Cardiac muscle cell (in vitro differentiated cells and primary cell): ENCODE measurements at regions not wholly inside any gene's neighbourhood (a gene's known extent, or its start where the extent isn't known, plus 50 kb on each side); places are given as distances from the start of the nearest gene placed in this dataset.

Experiments used
- DNase-seq, 2 donors: peaks; one replicate each; pipeline versions ENCODE4 v3.0.0 to v3.0.0-alpha.2; 2010 to 2017; ENCODE audit warnings: low read depth in 1 of 2, low spot score in 1 of 2
- H3K27ac ChIP-seq: fragments of 200-600 bp; sonication (generic); 2 replicates; pipeline ENCODE4 v1.5.1; 2016
- H3K27me3 ChIP-seq: fragments of 200-600 bp; sonication (generic); 2 replicates; pipeline ENCODE4 v1.6.0; 2016; ENCODE audit warnings: control low read depth
- H3K36me3 ChIP-seq: fragments of 200-600 bp; sonication (generic); 2 replicates; pipeline ENCODE4 v1.5.1; 2016; ENCODE audit warnings: control low read depth
- H3K4me1 ChIP-seq: fragments of 200-600 bp; sonication (generic); 2 replicates; pipeline ENCODE4 v1.8.1; 2017; ENCODE audit warnings: low read depth, mild to moderate bottlenecking, mixed run types
- H3K4me3 ChIP-seq: fragments of 200-600 bp; sonication (generic); 2 replicates; pipeline ENCODE4 v1.5.1; 2016; ENCODE audit warnings: mild to moderate bottlenecking
- H3K9me3 ChIP-seq: fragments of 200-600 bp; sonication (generic); 2 replicates; pipeline ENCODE4 v1.5.1; 2017; ENCODE audit warnings: low read depth, mild to moderate bottlenecking, control low read depth
- TF ChIP-seq, protein P1 (sequence below): IDR thresholded peaks from 2 replicates; pipeline ENCODE4 v1.5.1; 2012; ENCODE audit warnings: low read depth, mild to moderate bottlenecking, low read length

DNA sequence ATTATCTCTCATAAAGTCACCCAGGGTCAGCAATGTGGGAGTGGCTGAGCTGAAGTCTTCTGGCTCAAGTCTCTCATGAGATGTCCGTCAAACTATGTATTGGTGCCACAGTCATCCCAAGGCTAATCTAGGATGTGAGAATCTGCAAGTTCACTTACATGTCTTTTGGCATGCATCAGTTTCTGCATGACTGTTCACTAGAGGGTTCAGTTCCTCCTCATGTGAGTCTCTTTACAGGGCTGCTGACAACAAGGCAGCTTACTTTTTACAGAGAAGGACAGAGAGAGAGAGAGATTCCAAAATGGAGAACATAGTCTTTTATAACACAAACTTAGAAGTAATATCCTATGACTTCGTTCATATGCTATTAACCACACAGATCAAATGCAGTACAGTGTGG is 328.8 kb upstream of the SLITRK1 start:
- no peaks in the 10 kb centered on the region for H3K27me3 ChIP-seq
- no peak for DNase-seq
- H3K4me3 ChIP-seq, result no peak overlapping the region
- no peaks in the 10 kb centered on the region for H3K36me3 ChIP-seq
- H3K4me1 ChIP-seq, result no peaks in the 10 kb centered on the region
- TF ChIP-seq, protein P1, sequence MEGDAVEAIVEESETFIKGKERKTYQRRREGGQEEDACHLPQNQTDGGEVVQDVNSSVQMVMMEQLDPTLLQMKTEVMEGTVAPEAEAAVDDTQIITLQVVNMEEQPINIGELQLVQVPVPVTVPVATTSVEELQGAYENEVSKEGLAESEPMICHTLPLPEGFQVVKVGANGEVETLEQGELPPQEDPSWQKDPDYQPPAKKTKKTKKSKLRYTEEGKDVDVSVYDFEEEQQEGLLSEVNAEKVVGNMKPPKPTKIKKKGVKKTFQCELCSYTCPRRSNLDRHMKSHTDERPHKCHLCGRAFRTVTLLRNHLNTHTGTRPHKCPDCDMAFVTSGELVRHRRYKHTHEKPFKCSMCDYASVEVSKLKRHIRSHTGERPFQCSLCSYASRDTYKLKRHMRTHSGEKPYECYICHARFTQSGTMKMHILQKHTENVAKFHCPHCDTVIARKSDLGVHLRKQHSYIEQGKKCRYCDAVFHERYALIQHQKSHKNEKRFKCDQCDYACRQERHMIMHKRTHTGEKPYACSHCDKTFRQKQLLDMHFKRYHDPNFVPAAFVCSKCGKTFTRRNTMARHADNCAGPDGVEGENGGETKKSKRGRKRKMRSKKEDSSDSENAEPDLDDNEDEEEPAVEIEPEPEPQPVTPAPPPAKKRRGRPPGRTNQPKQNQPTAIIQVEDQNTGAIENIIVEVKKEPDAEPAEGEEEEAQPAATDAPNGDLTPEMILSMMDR, result no peak
- H3K9me3 ChIP-seq, result no peaks in the 10 kb centered on the region
- H3K27ac ChIP-seq, result no peak overlapping the region

DNA sequence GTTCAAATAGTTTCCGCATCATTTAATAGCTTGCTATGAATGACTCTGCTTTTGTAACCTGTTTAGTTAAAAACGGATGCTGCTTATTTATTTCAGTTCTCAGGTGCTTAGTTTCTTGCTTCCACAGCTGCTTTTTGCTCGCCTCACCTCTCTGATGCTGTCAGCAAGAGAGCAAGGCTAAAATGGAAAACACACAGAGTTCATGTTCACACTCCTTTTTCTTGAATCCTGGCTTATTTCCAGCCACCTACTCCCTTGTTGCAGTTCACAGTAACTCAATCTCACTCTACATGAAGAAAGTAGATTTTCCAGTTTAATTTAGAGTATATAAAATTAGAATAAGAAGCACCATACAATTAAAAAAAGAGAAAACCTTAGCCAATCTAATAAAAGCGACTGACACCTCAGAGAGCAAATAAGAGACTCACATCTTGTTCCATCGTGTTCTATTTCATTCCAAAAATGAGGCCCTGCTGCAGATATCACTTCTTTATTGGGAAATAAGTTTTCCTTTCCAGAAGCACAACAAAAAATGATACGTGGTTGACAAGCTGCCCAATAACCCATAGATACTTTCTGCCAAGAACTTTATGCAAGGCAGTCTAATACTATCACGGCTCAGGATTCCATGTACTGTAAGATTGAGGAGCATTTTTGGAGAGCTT is 326.1 kb upstream of the SLITRK1 start:
- no peak overlapping the region for H3K4me3 ChIP-seq
- no peaks in the 10 kb centered on the region for H3K4me1 ChIP-seq
- no peak overlapping the region for H3K27ac ChIP-seq
- TF ChIP-seq, protein P1, result no peak
- H3K27me3 ChIP-seq, result no peaks in the 10 kb centered on the region
- no peaks in the 10 kb centered on the region for H3K36me3 ChIP-seq
- no peaks in the 10 kb centered on the region for H3K9me3 ChIP-seq
- peak in 1 of 2 donors; percentile 7 for DNase-seq

DNA sequence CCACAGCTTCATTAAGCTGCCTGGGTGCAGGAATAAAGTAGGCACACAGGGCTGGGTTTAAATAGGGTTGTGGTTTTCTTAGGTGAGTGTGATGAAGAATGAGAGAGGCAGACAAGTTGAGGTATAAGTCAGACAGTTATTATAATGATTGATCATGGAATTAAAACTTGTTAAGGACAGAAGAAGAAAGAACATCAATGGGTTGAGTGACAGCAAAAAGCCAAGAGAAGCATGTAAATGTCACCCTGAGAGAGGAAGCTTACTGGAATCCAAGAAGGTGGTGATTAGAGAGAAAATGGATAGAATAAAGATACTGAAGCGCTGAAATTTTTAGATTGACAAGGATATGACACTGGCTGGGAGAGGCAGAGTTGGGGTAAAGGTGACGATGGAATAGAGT is 325.2 kb upstream of the SLITRK1 start:
- no peak overlapping the region for H3K27ac ChIP-seq
- H3K9me3 ChIP-seq, result no peaks in the 10 kb centered on the region
- TF ChIP-seq, protein P1, result no peak
- no peaks in the 10 kb centered on the region for H3K27me3 ChIP-seq
- no peaks in the 10 kb centered on the region for H3K36me3 ChIP-seq
- no peak overlapping the region for H3K4me3 ChIP-seq
- no peaks in the 10 kb centered on the region for H3K4me1 ChIP-seq
- no peak for DNase-seq

DNA sequence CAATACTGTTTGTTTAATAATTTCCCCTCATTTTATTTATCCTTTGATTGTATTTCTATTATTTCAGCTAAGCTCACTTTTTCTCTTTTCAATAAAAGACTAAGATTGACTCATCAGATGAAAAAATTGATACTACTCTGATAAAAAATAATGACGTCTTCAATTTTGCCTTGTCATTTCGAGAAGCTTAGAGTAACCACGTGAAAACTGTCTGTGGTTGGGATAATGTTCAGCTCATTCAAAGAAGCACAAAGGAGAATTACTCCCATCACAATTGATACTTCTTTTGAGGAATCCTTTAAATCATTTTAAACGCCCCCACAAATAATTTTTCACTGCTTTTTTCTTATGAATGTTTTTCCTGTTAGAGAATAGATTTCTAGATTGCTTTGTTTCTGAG is 318.7 kb upstream of the SLITRK1 start:
- Histone ChIP-seq H3K4me1 (no peaks in the 10 kb centered on the region), H3K9me3 (no peaks in the 10 kb centered on the region), H3K27ac (no peak overlapping the region), H3K27me3 (no peaks in the 10 kb centered on the region), H3K36me3 (no peaks in the 10 kb centered on the region), H3K4me3 (no peak overlapping the region)
- DNase-seq, result no peak
- TF ChIP-seq, protein P1, result no peak

DNA sequence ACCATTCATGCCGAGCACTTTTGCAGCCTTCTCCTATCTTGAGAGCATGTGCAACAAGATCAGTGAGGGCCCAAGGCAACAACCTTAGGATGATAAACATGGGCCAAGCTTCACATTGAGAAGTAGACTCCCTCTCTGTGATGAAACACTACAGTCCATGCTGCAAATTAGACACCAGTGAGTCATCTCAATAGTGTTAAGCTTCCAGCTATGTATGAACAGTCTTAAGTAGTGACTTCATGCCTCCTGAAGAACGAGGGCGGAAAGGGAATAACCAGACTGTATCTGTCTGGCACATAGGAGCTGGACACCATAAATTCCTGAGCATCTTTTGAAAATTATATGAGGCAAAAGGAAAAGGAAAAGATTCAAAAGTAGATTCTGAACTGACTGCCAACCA is 309.9 kb upstream of the SLITRK1 start:
- Histone ChIP-seq H3K4me1 (no peaks in the 10 kb centered on the region), H3K36me3 (no peaks in the 10 kb centered on the region), H3K27me3 (no peaks in the 10 kb centered on the region), H3K4me3 (no peak overlapping the region), H3K27ac (no peak overlapping the region), H3K9me3 (no peaks in the 10 kb centered on the region)
- TF ChIP-seq, protein P1, result no peak
- DNase-seq, result peak in 1 of 2 donors; percentile 78
